H9 (cell line): ENCODE measurements at regions not wholly inside any gene's neighbourhood (a gene's known extent, or its start where the extent isn't known, plus 50 kb on each side); places are given as distances from the start of the nearest gene placed in this dataset.

Source experiments
- DNase-seq: peaks from one replicate; pipeline ENCODE4 v3.0.0-alpha.2; 2017
- H2AFZ ChIP-seq: one replicate; pipeline ENCODE4 v1.6.1; 2013; ENCODE audit warnings: mild to moderate bottlenecking, low read length, control low read depth, moderate library complexity
- H2AK5ac ChIP-seq: 2 replicates; pipeline ENCODE4 v1.6.1; 2013; ENCODE audit warnings: low read length, control low read depth, mixed read lengths; ENCODE audit not compliant: insufficient read length
- H2BK120ac ChIP-seq: one replicate; pipeline ENCODE4 v1.6.1; 2013; ENCODE audit warnings: low read depth, mild to moderate bottlenecking, low read length, control low read depth, inconsistent platforms; ENCODE audit not compliant: poor library complexity, severe bottlenecking
- H2BK12ac ChIP-seq: 2 replicates; pipeline ENCODE4 v1.6.1; 2013; ENCODE audit warnings: low read length, control low read depth, mixed read lengths, low read depth; ENCODE audit not compliant: insufficient read length
- H2BK15ac ChIP-seq: 2 replicates; pipeline ENCODE4 v1.6.1; 2013; ENCODE audit warnings: low read depth, low read length, control low read depth
- H2BK20ac ChIP-seq: one replicate; pipeline ENCODE4 v1.6.1; 2013; ENCODE audit warnings: low read depth, mild to moderate bottlenecking, low read length, control low read depth, inconsistent platforms; ENCODE audit not compliant: poor library complexity, severe bottlenecking
- H2BK5ac ChIP-seq: 2 replicates; pipeline ENCODE4 v1.6.1; 2013; ENCODE audit warnings: low read length, control low read depth, mixed read lengths; ENCODE audit not compliant: insufficient read length
- H3K14ac ChIP-seq: 2 replicates; pipeline ENCODE4 v1.6.1; 2013; ENCODE audit warnings: low read length, control low read depth; ENCODE audit not compliant: insufficient read depth
- H3K18ac ChIP-seq: 2 replicates; pipeline ENCODE4 v1.6.1; 2013; ENCODE audit warnings: low read depth, mild to moderate bottlenecking, mixed read lengths, low read length, control low read depth; ENCODE audit not compliant: insufficient read length
- H3K23ac ChIP-seq: 2 replicates; pipeline ENCODE4 v1.6.1; 2013; ENCODE audit warnings: low read length, control low read depth, mixed read lengths, low read depth; ENCODE audit not compliant: insufficient read length
- H3K23me2 ChIP-seq: 2 replicates; pipeline ENCODE4 v1.6.1; 2013; ENCODE audit warnings: low read depth, mild to moderate bottlenecking, mixed read lengths, low read length, control low read depth; ENCODE audit not compliant: insufficient read length, poor library complexity, severe bottlenecking
- H3K27ac ChIP-seq: 2 replicates; pipeline ENCODE4 v1.5.1; 2013; ENCODE audit warnings: low read length, control low read depth, mixed read lengths, low read depth; ENCODE audit not compliant: insufficient read length
- H3K27me3 ChIP-seq: 2 replicates; pipeline ENCODE4 v1.6.1; 2013; ENCODE audit warnings: low read length, control low read depth, inconsistent platforms; ENCODE audit not compliant: insufficient read depth
- H3K4ac ChIP-seq: 2 replicates; pipeline ENCODE4 v1.6.1; 2013; ENCODE audit warnings: low read depth, mild to moderate bottlenecking, control low read depth, inconsistent platforms, low read length, moderate library complexity
- H3K4me1 ChIP-seq: 2 replicates; pipeline ENCODE4 v1.6.1; 2013; ENCODE audit warnings: low read length, control low read depth, inconsistent platforms; ENCODE audit not compliant: insufficient read depth
- H3K4me2 ChIP-seq: 2 replicates; pipeline ENCODE4 v1.6.1; 2013; ENCODE audit warnings: low read length, control low read depth, mixed read lengths; ENCODE audit not compliant: insufficient read length, insufficient read depth
- H3K56ac ChIP-seq: 2 replicates; pipeline ENCODE4 v1.6.1; 2013; ENCODE audit warnings: low read depth, mild to moderate bottlenecking, mixed read lengths, low read length, control low read depth; ENCODE audit not compliant: insufficient read length
- H3K79me1 ChIP-seq: 2 replicates; pipeline ENCODE4 v1.6.1; 2013; ENCODE audit warnings: low read depth, mild to moderate bottlenecking, moderate library complexity, low read length, control low read depth, inconsistent platforms; ENCODE audit not compliant: insufficient read depth, poor library complexity, severe bottlenecking
- H3K79me2 ChIP-seq: 2 replicates; pipeline ENCODE4 v1.6.1; 2013; ENCODE audit warnings: low read length, control low read depth, inconsistent platforms; ENCODE audit not compliant: insufficient read depth
- H3K9ac ChIP-seq: 2 replicates; pipeline ENCODE4 v1.6.1; 2013; ENCODE audit warnings: low read length, control low read depth, mixed read lengths; ENCODE audit not compliant: insufficient read length; ENCODE audit errors: extremely low read depth
- H3K9me3 ChIP-seq: one replicate; pipeline ENCODE4 v1.6.1; 2013; ENCODE audit warnings: low read depth, low read length, inconsistent platforms; ENCODE audit not compliant: control insufficient read depth
- H3T11ph ChIP-seq: one replicate; pipeline ENCODE4 v1.6.1; 2013; ENCODE audit warnings: mild to moderate bottlenecking, low read length, control low read depth, inconsistent platforms
- H4K20me1 ChIP-seq: one replicate; pipeline ENCODE4 v1.6.1; 2013; ENCODE audit not compliant: control insufficient read depth, insufficient read length, insufficient read depth
- H4K5ac ChIP-seq: 2 replicates; pipeline ENCODE4 v1.6.1; 2013; ENCODE audit warnings: low read depth, mild to moderate bottlenecking, mixed read lengths, low read length, control low read depth; ENCODE audit not compliant: insufficient read length
- H4K8ac ChIP-seq: replicated peaks from 2 replicates; pipeline ENCODE4 v1.6.1; 2013; ENCODE audit warnings: low read length, control low read depth, mixed read lengths, low read depth; ENCODE audit not compliant: insufficient read length
- H4K91ac ChIP-seq: 2 replicates; pipeline ENCODE4 v1.6.1; 2013; ENCODE audit warnings: low read depth, mild to moderate bottlenecking, moderate library complexity, mixed read lengths, low read length, control low read depth; ENCODE audit not compliant: insufficient read length
- H3K27ac Mint-ChIP-seq, 3 experiments: 2 replicates in 2 of 3; 3 replicates in 1 of 3; pipeline ENCODE4 v1.8.0; 2020 to 2021; ENCODE audit warnings: mixed read lengths in 3 of 3, mild to moderate bottlenecking in 1 of 3, moderate library complexity in 1 of 3
- H3K27me3 Mint-ChIP-seq: 2 replicates; pipeline ENCODE4 v1.8.0; 2021; ENCODE audit warnings: low read depth, mild to moderate bottlenecking, moderate library complexity, mixed read lengths
- H3K36me3 Mint-ChIP-seq, 3 experiments: 2 replicates in 2 of 3; 3 replicates in 1 of 3; pipeline ENCODE4 v1.8.0; 2020 to 2021; ENCODE audit warnings: low read depth in 3 of 3, mixed read lengths in 3 of 3; ENCODE audit not compliant: insufficient read depth in 1 of 3
- H3K4me1 Mint-ChIP-seq, 2 experiments: 2 replicates each; pipeline ENCODE4 v1.8.0; 2020; ENCODE audit warnings: mixed read lengths in 2 of 2
- H3K4me3 Mint-ChIP-seq, 2 experiments: 2 replicates in 1 of 2; 3 replicates in 1 of 2; pipeline ENCODE4 v1.8.0; 2020 to 2021; ENCODE audit warnings: mild to moderate bottlenecking in 2 of 2, mixed read lengths in 2 of 2, moderate library complexity in 1 of 2
- H3K9me3 Mint-ChIP-seq, 2 experiments: 2 replicates in 1 of 2; 3 replicates in 1 of 2; pipeline ENCODE4 v1.8.0; 2020; ENCODE audit warnings: mild to moderate bottlenecking in 2 of 2, mixed read lengths in 2 of 2, moderate library complexity in 1 of 2
- CTCF ChIP-seq: fragments of 200-600 bp; sonication (generic); conservative IDR thresholded peaks from 3 replicates; pipeline ENCODE4 v1.8.0; 2021; ENCODE audit warnings: antibody characterized with exemption, mild to moderate bottlenecking
- WGBS: extraction: QIAGEN DNeasy Blood & Tissue Kit; methylation state at CpG from one replicate; pipeline ENCODE4 v1.1.7; 2013; ENCODE audit warnings: missing lambda C conversion rate, low lambda C conversion rate, mixed read lengths; ENCODE audit not compliant: insufficient read length; ENCODE audit errors: extremely low coverage; 5-methylcytosine and 5-hydroxymethylcytosine counted together

- H3K9me3 Mint-ChIP-seq, result no peaks in the 10 kb centered on the region
- H3K27me3 ChIP-seq, result no peaks in the 10 kb centered on the region
- H3K4me1 Mint-ChIP-seq, result no peaks in the 10 kb centered on the region
- H2BK5ac ChIP-seq, result no peak overlapping the region
- H3K4me1 ChIP-seq, result no peaks in the 10 kb centered on the region
- H3K56ac ChIP-seq, result no peak overlapping the region
- no peaks in the 10 kb centered on the region for H3K9me3 ChIP-seq
- no peak overlapping the region for H3K27ac ChIP-seq
- H3K79me2 ChIP-seq, result no peaks in the 10 kb centered on the region
- no peak overlapping the region for H3K18ac ChIP-seq
- no peaks in the 10 kb centered on the region for H3K27me3 Mint-ChIP-seq
- H3K23me2 ChIP-seq, result no peaks in the 10 kb centered on the region
- no peak overlapping the region for H3T11ph ChIP-seq
- no peaks in the 10 kb centered on the region for H4K20me1 ChIP-seq
- H3K23ac ChIP-seq, result no peak overlapping the region
- H2AK5ac ChIP-seq, result no peak overlapping the region
- no peak overlapping the region for H4K5ac ChIP-seq
- no peak for DNase-seq
- no peak overlapping the region for H3K9ac ChIP-seq
- H3K79me1 ChIP-seq, result no peaks in the 10 kb centered on the region
- H2BK12ac ChIP-seq, result no peak overlapping the region
- no peak overlapping the region for H3K4ac ChIP-seq
- H4K91ac ChIP-seq, result no peak overlapping the region
- WGBS, result no CpG with 5 or more reads among the region's 3 CpGs
- no peak overlapping the region for H4K8ac ChIP-seq
- no peak overlapping the region for H2BK120ac ChIP-seq
- no peak overlapping the region for H3K4me3 Mint-ChIP-seq
- no peaks in the 10 kb centered on the region for H3K36me3 Mint-ChIP-seq
- no peak overlapping the region for H3K14ac ChIP-seq
- no peak overlapping the region for H3K4me2 ChIP-seq
- no peak overlapping the region for H3K27ac Mint-ChIP-seq
- TF ChIP-seq CTCF, result no peak
- H2AFZ ChIP-seq, result no peak overlapping the region
- no peak overlapping the region for H2BK20ac ChIP-seq
- no peak overlapping the region for H2BK15ac ChIP-seq
Observed at GRCh38 chr14:86003998-86004397, 474.1 kb downstream of the FLRT2 start.
